ENCODE measurements at regions not wholly inside any gene's neighbourhood (a gene's known extent, or its start where the extent isn't known, plus 50 kb on each side); places are given as distances from the start of the nearest gene placed in this dataset.

DNA sequence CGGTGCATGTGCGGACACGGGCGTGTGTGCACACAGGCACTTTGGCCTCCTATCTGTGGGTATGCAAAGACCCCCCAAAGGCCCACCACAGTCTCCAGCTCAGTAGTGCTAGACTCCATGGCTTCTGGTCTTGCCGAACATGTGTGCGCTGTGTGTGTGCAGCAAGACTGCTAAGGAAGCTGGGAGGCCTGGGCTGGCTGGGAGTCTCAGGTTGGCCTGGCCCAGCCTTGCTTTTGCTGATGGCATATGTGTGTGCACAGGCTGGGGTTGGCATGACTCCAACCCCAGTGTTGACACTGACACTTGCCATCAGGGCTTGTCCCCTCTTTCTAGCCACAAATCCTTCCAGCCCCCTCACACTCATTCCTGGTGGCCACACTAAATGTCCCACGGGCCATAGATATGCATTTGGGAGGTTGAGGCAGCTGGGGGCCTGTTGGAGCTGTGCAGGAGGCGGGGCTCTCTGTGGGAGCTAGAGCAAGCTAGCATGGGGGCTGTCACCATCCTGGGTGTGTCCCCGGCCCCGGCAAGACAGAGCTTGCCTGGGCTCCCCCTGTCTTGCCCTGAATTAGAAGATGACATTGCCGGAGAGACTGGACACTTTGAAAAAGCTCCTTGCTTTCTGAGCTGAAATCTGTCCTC is 60.9 kb upstream of the NECTIN1 start:
- H3K4me2 ChIP-seq (replicated peaks; ENCODE audit: extremely low read depth, low read length, poor library complexity, severe bottlenecking) = no peak overlapping the region
- Mint-ChIP-seq H3K9me3 (peaks cover 0 to 2% (median 0%) of the 10 kb centered on the region in 7 donors), H3K27ac (no peak overlapping the region), H3K27me3 (ENCODE audit: low read depth in 3 of 3) (peaks cover 10 to 30% (median 11%) of the 10 kb centered on the region in 3 donors), H3K36me3 (no peaks in the 10 kb centered on the region), H3K4me1 (no peaks in the 10 kb centered on the region), H3K4me3 (no peak overlapping the region)
- TF ChIP-seq, protein P1, sequence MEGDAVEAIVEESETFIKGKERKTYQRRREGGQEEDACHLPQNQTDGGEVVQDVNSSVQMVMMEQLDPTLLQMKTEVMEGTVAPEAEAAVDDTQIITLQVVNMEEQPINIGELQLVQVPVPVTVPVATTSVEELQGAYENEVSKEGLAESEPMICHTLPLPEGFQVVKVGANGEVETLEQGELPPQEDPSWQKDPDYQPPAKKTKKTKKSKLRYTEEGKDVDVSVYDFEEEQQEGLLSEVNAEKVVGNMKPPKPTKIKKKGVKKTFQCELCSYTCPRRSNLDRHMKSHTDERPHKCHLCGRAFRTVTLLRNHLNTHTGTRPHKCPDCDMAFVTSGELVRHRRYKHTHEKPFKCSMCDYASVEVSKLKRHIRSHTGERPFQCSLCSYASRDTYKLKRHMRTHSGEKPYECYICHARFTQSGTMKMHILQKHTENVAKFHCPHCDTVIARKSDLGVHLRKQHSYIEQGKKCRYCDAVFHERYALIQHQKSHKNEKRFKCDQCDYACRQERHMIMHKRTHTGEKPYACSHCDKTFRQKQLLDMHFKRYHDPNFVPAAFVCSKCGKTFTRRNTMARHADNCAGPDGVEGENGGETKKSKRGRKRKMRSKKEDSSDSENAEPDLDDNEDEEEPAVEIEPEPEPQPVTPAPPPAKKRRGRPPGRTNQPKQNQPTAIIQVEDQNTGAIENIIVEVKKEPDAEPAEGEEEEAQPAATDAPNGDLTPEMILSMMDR (IDR thresholded peaks at IDR 0.05) = no peak
- no peaks in the 10 kb centered on the region for H4K20me1 ChIP-seq (ENCODE audit: insufficient read depth, low read length)
- no peak for DNase-seq
- 84% methylated on average over 7 of the region's 11 CpGs for WGBS (ENCODE audit: insufficient coverage)
- no peak overlapping the region for H3K9ac ChIP-seq (ENCODE audit: insufficient read depth, low read length, poor library complexity, severe bottlenecking)
- no peak overlapping the region for H2AFZ ChIP-seq (ENCODE audit: insufficient read depth, low read depth, low read length, poor library complexity, severe bottlenecking)
- no peaks in the 10 kb centered on the region for H3K27me3 ChIP-seq (ENCODE audit: control insufficient read depth in 2 of 2, insufficient read depth in 2 of 2, low read length in 2 of 2)
- intact Hi-C loops (cut with micrococcal nuclease) = no loop called here
- no peaks in the 10 kb centered on the region for H3K79me2 ChIP-seq (ENCODE audit: insufficient read depth, low read length)
- H3K36me3 ChIP-seq (replicated peaks in 1 of 2; ENCODE audit: control insufficient read depth in 1 of 2, insufficient read depth in 2 of 2, low read length in 2 of 2) = no peaks in the 10 kb centered on the region
- no peak overlapping the region for H3K4me3 ChIP-seq (replicated peaks in 1 of 3; ENCODE audit: low read depth in 2 of 3, low read length in 3 of 3)
- H3K27ac ChIP-seq (ENCODE audit: low read depth in 1 of 2, low read length in 2 of 2) = no peak overlapping the region
- H3K4me1 ChIP-seq (ENCODE audit: control insufficient read depth in 1 of 2, insufficient read depth in 2 of 2, low read length in 2 of 2) = no peaks in the 10 kb centered on the region
- no peaks in the 10 kb centered on the region for H3K9me3 ChIP-seq (replicated peaks in 1 of 2; ENCODE audit: control insufficient read depth in 1 of 2, insufficient read depth in 1 of 2, low read length in 2 of 2)

DNA sequence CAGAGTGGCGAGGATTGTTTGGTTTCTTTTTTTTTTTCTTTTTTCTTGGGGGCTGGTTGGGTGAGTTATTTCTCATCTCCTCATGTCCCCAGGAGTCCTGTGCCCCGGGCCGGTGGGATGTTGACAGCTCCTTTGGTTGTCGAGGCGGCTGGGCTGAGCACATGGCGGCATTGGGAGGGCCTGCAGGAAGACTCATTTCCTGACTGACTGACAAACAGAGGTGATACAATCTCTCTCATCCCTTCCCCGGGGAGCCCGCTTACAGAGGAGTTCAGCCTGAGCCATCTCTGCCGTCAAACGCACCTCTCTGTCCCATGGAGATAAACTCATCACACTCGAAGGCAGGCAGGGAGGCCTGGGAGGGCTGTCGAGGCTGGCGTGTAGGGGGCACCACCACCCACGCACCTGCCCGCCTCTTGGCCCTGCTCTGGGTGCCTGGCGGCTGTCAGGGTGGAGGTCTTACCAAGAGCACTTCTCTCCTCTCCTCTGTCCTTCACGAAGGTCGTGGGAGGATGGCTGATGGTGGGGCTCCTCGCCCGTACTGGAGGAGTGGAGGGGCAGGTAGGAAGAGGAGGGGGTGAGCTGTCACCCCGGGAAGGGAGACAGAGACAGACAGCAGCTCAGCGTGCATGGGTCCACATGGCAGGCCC is 60.0 kb upstream of the NECTIN1 start:
- Histone ChIP-seq H3K4me2 (replicated peaks; ENCODE audit: extremely low read depth, low read length, poor library complexity, severe bottlenecking) (no peak overlapping the region), H3K9me3 (replicated peaks in 1 of 2; ENCODE audit: control insufficient read depth in 1 of 2, insufficient read depth in 1 of 2, low read length in 2 of 2) (peaks cover 0 to 4% of the 10 kb centered on the region in 2 donors), H3K27ac (ENCODE audit: low read depth in 1 of 2, low read length in 2 of 2) (no peak overlapping the region), H3K9ac (ENCODE audit: insufficient read depth, low read length, poor library complexity, severe bottlenecking) (no peak overlapping the region), H4K20me1 (ENCODE audit: insufficient read depth, low read length) (no peaks in the 10 kb centered on the region), H3K79me2 (ENCODE audit: insufficient read depth, low read length) (no peaks in the 10 kb centered on the region), H3K4me1 (ENCODE audit: control insufficient read depth in 1 of 2, insufficient read depth in 2 of 2, low read length in 2 of 2) (no peaks in the 10 kb centered on the region), H3K4me3 (replicated peaks in 1 of 3; ENCODE audit: low read depth in 2 of 3, low read length in 3 of 3) (no peak overlapping the region), H3K36me3 (replicated peaks in 1 of 2; ENCODE audit: control insufficient read depth in 1 of 2, insufficient read depth in 2 of 2, low read length in 2 of 2) (no peaks in the 10 kb centered on the region), H2AFZ (ENCODE audit: insufficient read depth, low read depth, low read length, poor library complexity, severe bottlenecking) (no peak overlapping the region), H3K27me3 (ENCODE audit: control insufficient read depth in 2 of 2, insufficient read depth in 2 of 2, low read length in 2 of 2) (no peaks in the 10 kb centered on the region)
- peaks cover 0 to 4% (median under 1%) of the 10 kb centered on the region in 7 donors for H3K9me3 Mint-ChIP-seq
- WGBS (ENCODE audit: insufficient coverage) = 51% methylated on average over 18 of the region's 22 CpGs
- H3K27me3 Mint-ChIP-seq (ENCODE audit: low read depth in 3 of 3) = peaks cover 10 to 31% (median 11%) of the 10 kb centered on the region in 3 donors
- no peak overlapping the region for H3K4me3 Mint-ChIP-seq
- DNase-seq = no peak
- no peak overlapping the region for H3K27ac Mint-ChIP-seq
- intact Hi-C loops (cut with micrococcal nuclease) = no loop called here
- TF ChIP-seq, protein P1 (IDR thresholded peaks at IDR 0.05) = no peak
- no peaks in the 10 kb centered on the region for H3K36me3 Mint-ChIP-seq
- no peaks in the 10 kb centered on the region for H3K4me1 Mint-ChIP-seq
